ENCODE measurements at regions not wholly inside any gene's neighbourhood (a gene's known extent, or its start where the extent isn't known, plus 50 kb on each side); places are given as distances from the start of the nearest gene placed in this dataset.

- no peaks in the 10 kb centered on the region for H3K36me3 Mint-ChIP-seq (ENCODE audit: low read depth)
- no peaks in the 10 kb centered on the region for H3K27me3 Mint-ChIP-seq (ENCODE audit: low read depth)
- no peak overlapping the region for H3K27ac Mint-ChIP-seq
- H3K4me1 Mint-ChIP-seq (ENCODE audit: low read depth), result no peaks in the 10 kb centered on the region
- H3K9me3 Mint-ChIP-seq, result no peaks in the 10 kb centered on the region
- no peak for DNase-seq (ENCODE audit: low spot score)
- H3K4me3 Mint-ChIP-seq, result no peak overlapping the region
Observed at GRCh38 chr4:54897590-54897989, 227.8 kb downstream of the KDR start.

- H3K9me3 Mint-ChIP-seq, result no peaks in the 10 kb centered on the region
- DNase-seq (ENCODE audit: low spot score), result no peak
- H3K4me3 Mint-ChIP-seq, result no peak overlapping the region
- no peak overlapping the region for H3K27ac Mint-ChIP-seq
- H3K27me3 Mint-ChIP-seq (ENCODE audit: low read depth), result peaks cover 2% of the 10 kb centered on the region
- H3K4me1 Mint-ChIP-seq (ENCODE audit: low read depth), result no peaks in the 10 kb centered on the region
- H3K36me3 Mint-ChIP-seq (ENCODE audit: low read depth), result no peaks in the 10 kb centered on the region
Observed at GRCh38 chr4:54882616-54883015, 224.9 kb downstream of the KIT start.

- no peak for DNase-seq (ENCODE audit: low spot score)
- H3K36me3 Mint-ChIP-seq (ENCODE audit: low read depth), result no peaks in the 10 kb centered on the region
- H3K4me1 Mint-ChIP-seq (ENCODE audit: low read depth), result no peaks in the 10 kb centered on the region
- H3K27ac Mint-ChIP-seq, result no peak overlapping the region
- H3K4me3 Mint-ChIP-seq, result no peak overlapping the region
- H3K9me3 Mint-ChIP-seq, result no peaks in the 10 kb centered on the region
- peaks cover 2% of the 10 kb centered on the region for H3K27me3 Mint-ChIP-seq (ENCODE audit: low read depth)
Observed at GRCh38 chr4:54879576-54879975, 221.8 kb downstream of the KIT start.

- Mint-ChIP-seq H3K4me3 (no peak overlapping the region), H3K4me1 (ENCODE audit: low read depth) (no peaks in the 10 kb centered on the region), H3K36me3 (ENCODE audit: low read depth) (no peaks in the 10 kb centered on the region), H3K9me3 (no peaks in the 10 kb centered on the region), H3K27me3 (ENCODE audit: low read depth) (peaks cover 2% of the 10 kb centered on the region), H3K27ac (no peak overlapping the region)
- no peak for DNase-seq (ENCODE audit: low spot score)
Observed at GRCh38 chr4:54877006-54877405, 219.2 kb downstream of the KIT start.

- H3K4me1 Mint-ChIP-seq (ENCODE audit: low read depth), result no peaks in the 10 kb centered on the region
- H3K27me3 Mint-ChIP-seq (ENCODE audit: low read depth), result no peaks in the 10 kb centered on the region
- H3K27ac Mint-ChIP-seq, result no peak overlapping the region
- H3K9me3 Mint-ChIP-seq, result no peaks in the 10 kb centered on the region
- no peaks in the 10 kb centered on the region for H3K36me3 Mint-ChIP-seq (ENCODE audit: low read depth)
- DNase-seq (ENCODE audit: low spot score), result no peak
- H3K4me3 Mint-ChIP-seq, result no peak overlapping the region
Observed at GRCh38 chr4:54872261-54872660, 214.5 kb downstream of the KIT start.

GRCh38 chr4:54863571-54864255, 206.0 kb downstream of the KIT start:
- Mint-ChIP-seq H3K9me3 (no peaks in the 10 kb centered on the region), H3K4me3 (no peak overlapping the region), H3K36me3 (ENCODE audit: low read depth) (no peaks in the 10 kb centered on the region), H3K27ac (no peak overlapping the region), H3K4me1 (ENCODE audit: low read depth) (no peaks in the 10 kb centered on the region), H3K27me3 (ENCODE audit: low read depth) (no peaks in the 10 kb centered on the region)
- DNase-seq (ENCODE audit: low spot score), result no peak

GRCh38 chr4:54861201-54861600, 203.4 kb downstream of the KIT start:
- Mint-ChIP-seq H3K4me3 (no peak overlapping the region), H3K9me3 (no peaks in the 10 kb centered on the region), H3K27ac (no peak overlapping the region), H3K27me3 (ENCODE audit: low read depth) (no peaks in the 10 kb centered on the region), H3K4me1 (ENCODE audit: low read depth) (no peaks in the 10 kb centered on the region), H3K36me3 (ENCODE audit: low read depth) (no peaks in the 10 kb centered on the region)
- DNase-seq (ENCODE audit: low spot score), result no peak

GRCh38 chr4:54855191-54855854, 197.6 kb downstream of the KIT start:
- Mint-ChIP-seq H3K4me3 (no peak overlapping the region), H3K27me3 (ENCODE audit: low read depth) (no peaks in the 10 kb centered on the region), H3K4me1 (ENCODE audit: low read depth) (no peaks in the 10 kb centered on the region), H3K36me3 (ENCODE audit: low read depth) (no peaks in the 10 kb centered on the region), H3K9me3 (no peaks in the 10 kb centered on the region), H3K27ac (no peak overlapping the region)
- DNase-seq (ENCODE audit: low spot score), result no peak

GRCh38 chr4:54852602-54853001, 194.8 kb downstream of the KIT start:
- Mint-ChIP-seq H3K4me1 (ENCODE audit: low read depth) (no peaks in the 10 kb centered on the region), H3K27me3 (ENCODE audit: low read depth) (no peaks in the 10 kb centered on the region), H3K9me3 (no peaks in the 10 kb centered on the region), H3K27ac (no peak overlapping the region), H3K4me3 (no peak overlapping the region), H3K36me3 (ENCODE audit: low read depth) (no peaks in the 10 kb centered on the region)
- no peak for DNase-seq (ENCODE audit: low spot score)

GRCh38 chr4:54852054-54852453, 194.3 kb downstream of the KIT start:
- no peak for DNase-seq (ENCODE audit: low spot score)
- H3K36me3 Mint-ChIP-seq (ENCODE audit: low read depth), result no peaks in the 10 kb centered on the region
- H3K4me1 Mint-ChIP-seq (ENCODE audit: low read depth), result no peaks in the 10 kb centered on the region
- no peak overlapping the region for H3K27ac Mint-ChIP-seq
- H3K27me3 Mint-ChIP-seq (ENCODE audit: low read depth), result no peaks in the 10 kb centered on the region
- no peaks in the 10 kb centered on the region for H3K9me3 Mint-ChIP-seq
- no peak overlapping the region for H3K4me3 Mint-ChIP-seq

- no peaks in the 10 kb centered on the region for H3K9me3 Mint-ChIP-seq
- no peak for DNase-seq (ENCODE audit: low spot score)
- no peak overlapping the region for H3K4me3 Mint-ChIP-seq
- H3K27ac Mint-ChIP-seq, result no peak overlapping the region
- H3K4me1 Mint-ChIP-seq (ENCODE audit: low read depth), result no peaks in the 10 kb centered on the region
- no peaks in the 10 kb centered on the region for H3K36me3 Mint-ChIP-seq (ENCODE audit: low read depth)
- no peaks in the 10 kb centered on the region for H3K27me3 Mint-ChIP-seq (ENCODE audit: low read depth)
Observed at GRCh38 chr4:54844911-54845310, 187.2 kb downstream of the KIT start.

- Mint-ChIP-seq H3K36me3 (ENCODE audit: low read depth) (no peaks in the 10 kb centered on the region), H3K27me3 (ENCODE audit: low read depth) (no peaks in the 10 kb centered on the region), H3K4me1 (ENCODE audit: low read depth) (no peaks in the 10 kb centered on the region), H3K27ac (no peak overlapping the region), H3K9me3 (no peaks in the 10 kb centered on the region), H3K4me3 (no peak overlapping the region)
- no peak for DNase-seq (ENCODE audit: low spot score)
Observed at GRCh38 chr4:54843946-54844345, 186.2 kb downstream of the KIT start.

- Mint-ChIP-seq H3K27me3 (ENCODE audit: low read depth) (no peaks in the 10 kb centered on the region), H3K4me3 (no peak overlapping the region), H3K36me3 (ENCODE audit: low read depth) (no peaks in the 10 kb centered on the region), H3K4me1 (ENCODE audit: low read depth) (no peaks in the 10 kb centered on the region), H3K27ac (no peak overlapping the region), H3K9me3 (no peaks in the 10 kb centered on the region)
- no peak for DNase-seq (ENCODE audit: low spot score)
Observed at GRCh38 chr4:54843106-54843505, 185.3 kb downstream of the KIT start.

GRCh38 chr4:54842656-54843055, 184.9 kb downstream of the KIT start:
- no peaks in the 10 kb centered on the region for H3K36me3 Mint-ChIP-seq (ENCODE audit: low read depth)
- no peaks in the 10 kb centered on the region for H3K9me3 Mint-ChIP-seq
- no peak overlapping the region for H3K4me3 Mint-ChIP-seq
- H3K27me3 Mint-ChIP-seq (ENCODE audit: low read depth), result no peaks in the 10 kb centered on the region
- no peak overlapping the region for H3K27ac Mint-ChIP-seq
- H3K4me1 Mint-ChIP-seq (ENCODE audit: low read depth), result no peaks in the 10 kb centered on the region
- no peak for DNase-seq (ENCODE audit: low spot score)

- no peaks in the 10 kb centered on the region for H3K27me3 Mint-ChIP-seq (ENCODE audit: low read depth)
- DNase-seq (ENCODE audit: low spot score), result no peak
- no peaks in the 10 kb centered on the region for H3K36me3 Mint-ChIP-seq (ENCODE audit: low read depth)
- H3K27ac Mint-ChIP-seq, result no peak overlapping the region
- H3K4me3 Mint-ChIP-seq, result no peak overlapping the region
- H3K9me3 Mint-ChIP-seq, result no peaks in the 10 kb centered on the region
- H3K4me1 Mint-ChIP-seq (ENCODE audit: low read depth), result no peaks in the 10 kb centered on the region
Observed at GRCh38 chr4:54842226-54842625, 184.5 kb downstream of the KIT start.

All from T-helper 2 cell treated with Interferon-gamma antibody and Interleukin-4, amounts not matched to agents 5 μg/mL and 100 μg/mL, for 36 hours (primary cell).